Lower leg skin (tissue), 4 donors: ENCODE measurements at regions not wholly inside any gene's neighbourhood (a gene's known extent, or its start where the extent isn't known, plus 50 kb on each side); places are given as distances from the start of the nearest gene placed in this dataset.

ENCODE experiments used
- DNase-seq, 2 donors: peaks; one replicate each; pipeline ENCODE4 v3.0.0-alpha.2; 2019; ENCODE audit warnings: low spot score in 2 of 2
- H3K4me3 ChIP-seq: fragments of 200-600 bp; sonication (generic); 2 replicates; pipeline ENCODE4 v1.5.1; 2017; ENCODE audit warnings: mild to moderate bottlenecking, low read depth; ENCODE audit not compliant: poor library complexity, severe bottlenecking
- CTCF ChIP-seq, 3 donors: fragments of 450-650 bp; IDR thresholded peaks; one replicate each; pipeline ENCODE4 v1.5.1; 2016; ENCODE audit warnings: antibody characterized with exemption in 3 of 3, mild to moderate bottlenecking in 3 of 3, moderate library complexity in 2 of 3
- POLR2A ChIP-seq, 2 donors: fragments of 450-650 bp; IDR thresholded peaks; one replicate each; pipeline ENCODE4 v1.6.1; 2016 to 2017; ENCODE audit warnings: antibody characterized with exemption in 2 of 2, mild to moderate bottlenecking in 1 of 2, moderate library complexity in 1 of 2
- WGBS, 2 donors: methylation state at CpG; one replicate each; pipeline ENCODE4 v1.1.5; 2018; 5-methylcytosine and 5-hydroxymethylcytosine counted together
- intact Hi-C: fragments of 100-400 bp; cut with DNase I; formaldehyde crosslinking; loops from one replicate; pipeline ENCODE4 v1.15.0; 2023; ENCODE audit warnings: low total_unique reads

GRCh38 chr1:193325771-193326170 lies 139.4 kb upstream of the B3GALT2 start:
- TF ChIP-seq POLR2A (IDR thresholded peaks at IDR 0.05) = no peak
- no peak for TF ChIP-seq CTCF (IDR thresholded peaks at IDR 0.05)
- no peak overlapping the region for H3K4me3 ChIP-seq
- 86 to 95% methylated on average over 4 of the region's 4 CpGs for WGBS, 2 donors
- intact Hi-C loops = no loop called here
- DNase-seq = no peak

GRCh38 chr1:193325042-193325441 lies 138.6 kb upstream of the B3GALT2 start:
- no peak for TF ChIP-seq POLR2A (IDR thresholded peaks at IDR 0.05)
- no peak for TF ChIP-seq CTCF (IDR thresholded peaks at IDR 0.05)
- 77 to 82% methylated on average over 1 of the region's 1 CpG for WGBS, 2 donors
- no peak for DNase-seq
- no peak overlapping the region for H3K4me3 ChIP-seq
- intact Hi-C loops = no loop called here

- no peak for TF ChIP-seq POLR2A (IDR thresholded peaks at IDR 0.05)
- no peak for TF ChIP-seq CTCF (IDR thresholded peaks at IDR 0.05)
- DNase-seq = no peak
- H3K4me3 ChIP-seq = no peak overlapping the region
- intact Hi-C loops = no loop called here
- WGBS, 2 donors = 40 to 48% methylated on average over 2 of the region's 2 CpGs
These were observed 135.8 kb upstream of the B3GALT2 start for GRCh38 chr1:193322211-193322610.

DNA sequence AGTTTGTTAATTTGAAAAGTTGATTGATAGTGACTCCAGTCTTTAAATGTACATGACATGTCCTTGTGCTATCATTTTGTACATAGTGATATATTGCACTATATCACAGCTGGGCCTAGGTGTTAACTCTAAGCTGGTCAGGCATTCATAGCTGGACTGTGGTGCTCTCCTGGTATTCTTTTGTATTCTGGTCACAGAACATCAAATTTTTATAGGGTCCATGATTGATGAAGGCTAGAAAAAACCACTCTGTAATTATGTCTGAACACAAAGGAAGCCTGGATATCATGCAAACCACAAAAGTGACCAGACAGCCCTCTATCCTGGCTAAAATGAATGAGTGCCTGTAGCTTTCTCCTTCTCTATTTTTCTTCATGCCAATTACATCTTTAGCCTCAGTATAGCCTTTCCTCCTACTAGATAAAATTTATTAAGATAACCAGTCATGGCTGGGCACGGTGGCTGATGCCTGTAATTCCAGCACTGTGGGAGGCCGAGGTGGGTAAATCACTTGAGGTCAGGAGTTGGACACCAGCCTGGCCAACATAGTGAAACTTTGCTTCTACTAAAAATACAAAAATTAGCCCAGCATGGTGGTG lies 134.9 kb upstream of the B3GALT2 start:
- no peak for TF ChIP-seq CTCF (IDR thresholded peaks at IDR 0.05)
- TF ChIP-seq POLR2A (IDR thresholded peaks at IDR 0.05) = no peak
- DNase-seq = no peak
- 92 to 100% methylated on average over 2 of the region's 2 CpGs for WGBS, 2 donors
- no peak overlapping the region for H3K4me3 ChIP-seq
- intact Hi-C loops = no loop called here

DNA sequence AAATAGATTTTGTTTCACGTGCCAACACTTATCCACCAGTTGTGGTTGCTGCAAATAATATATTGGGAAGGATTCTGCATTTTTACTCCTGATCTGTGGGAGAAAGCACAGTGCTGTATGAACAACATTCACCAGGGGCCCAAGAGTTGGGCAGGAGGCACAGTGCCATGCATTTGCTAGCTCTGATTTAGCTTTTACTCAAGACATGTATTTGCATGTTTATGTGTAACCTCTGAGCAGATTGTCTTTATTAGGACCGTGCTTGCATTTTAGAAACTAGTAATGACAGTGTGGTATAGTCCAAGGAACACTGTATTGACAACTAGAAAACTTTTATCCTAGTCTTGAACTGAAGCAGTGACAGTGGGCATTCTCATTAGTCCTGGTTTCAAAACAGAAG lies 133.9 kb upstream of the B3GALT2 start:
- H3K4me3 ChIP-seq = no peak overlapping the region
- intact Hi-C loops = no loop called here
- 20 to 30% methylated on average over 2 of the region's 2 CpGs for WGBS, 2 donors
- TF ChIP-seq POLR2A (IDR thresholded peaks at IDR 0.05) (no peak), CTCF (IDR thresholded peaks at IDR 0.05) (no peak)
- DNase-seq = no peak

- H3K4me3 ChIP-seq = no peak overlapping the region
- TF ChIP-seq POLR2A (IDR thresholded peaks at IDR 0.05) (no peak), CTCF (IDR thresholded peaks at IDR 0.05) (no peak)
These were observed 131.9 kb upstream of the B3GALT2 start for GRCh38 chr1:193318347-193318746.

More at GRCh38 chr1:193318347-193318746, 131.9 kb upstream of the B3GALT2 start:
- intact Hi-C loops = no loop called here
- DNase-seq = no peak
